Tibial nerve (tissue), 4 donors: ENCODE measurements at regions not wholly inside any gene's neighbourhood (a gene's known extent, or its start where the extent isn't known, plus 50 kb on each side); places are given as distances from the start of the nearest gene placed in this dataset.

Source experiments
- DNase-seq, 2 donors: peaks; one replicate each; pipeline ENCODE4 v3.0.0-alpha.2; 2019; ENCODE audit warnings: low spot score in 2 of 2
- H3K27ac ChIP-seq, 4 donors: fragments of 200-600 bp; sonication (generic) in 3 of 4; one replicate each; pipeline ENCODE4 v1.5.1; 2017 to 2019; ENCODE audit warnings: mild to moderate bottlenecking in 1 of 4
- H3K27me3 ChIP-seq, 2 donors: fragments of 200-600 bp; sonication (generic) in 1 of 2; one replicate each; pipeline versions ENCODE4 v1.5.1 to v1.6.0; 2017 to 2019
- H3K36me3 ChIP-seq, 3 donors: fragments of 200-600 bp; sonication (generic); one replicate each; pipeline ENCODE4 v1.5.1; 2018 to 2019
- H3K4me1 ChIP-seq, 4 donors: fragments of 200-600 bp; sonication (generic) in 3 of 4; one replicate each; pipeline ENCODE4 v1.5.1; 2017 to 2019
- H3K4me3 ChIP-seq, 4 donors: fragments of 200-600 bp; sonication (generic) in 3 of 4; one replicate each; pipeline ENCODE4 v1.5.1; 2017 to 2019; ENCODE audit warnings: mild to moderate bottlenecking in 1 of 4, moderate library complexity in 1 of 4
- H3K9me3 ChIP-seq, 4 donors: fragments of 200-600 bp; sonication (generic) in 3 of 4; one replicate each; pipeline ENCODE4 v1.5.1; 2017 to 2019
- EP300 ChIP-seq, 2 donors: sonication (generic); formaldehyde crosslinking; IDR thresholded peaks; one replicate each; pipeline ENCODE4 v1.6.1; 2017; ENCODE audit warnings: antibody characterized with exemption in 2 of 2, mild to moderate bottlenecking in 1 of 2
- POLR2A ChIP-seq, 2 donors: fragments of 450-650 bp; IDR thresholded peaks; one replicate each; pipeline ENCODE4 v1.6.1; 2017; ENCODE audit warnings: antibody characterized with exemption in 2 of 2, mild to moderate bottlenecking in 2 of 2, moderate library complexity in 2 of 2
- WGBS, 2 donors: methylation state at CpG; one replicate each; pipeline ENCODE4 v1.1.5; 2018; 5-methylcytosine and 5-hydroxymethylcytosine counted together
- TF ChIP-seq, protein P1 (sequence below), 5 experiments: fragments of 200-600 bp in 3 of 5; fragments of 450-650 bp in 2 of 5; sonication (generic) in 3 of 5; IDR thresholded peaks; one replicate each; pipeline ENCODE4 v1.5.1; 2016 to 2019; ENCODE audit warnings: antibody characterized with exemption in 5 of 5, mild to moderate bottlenecking in 3 of 5, moderate library complexity in 2 of 5

DNA sequence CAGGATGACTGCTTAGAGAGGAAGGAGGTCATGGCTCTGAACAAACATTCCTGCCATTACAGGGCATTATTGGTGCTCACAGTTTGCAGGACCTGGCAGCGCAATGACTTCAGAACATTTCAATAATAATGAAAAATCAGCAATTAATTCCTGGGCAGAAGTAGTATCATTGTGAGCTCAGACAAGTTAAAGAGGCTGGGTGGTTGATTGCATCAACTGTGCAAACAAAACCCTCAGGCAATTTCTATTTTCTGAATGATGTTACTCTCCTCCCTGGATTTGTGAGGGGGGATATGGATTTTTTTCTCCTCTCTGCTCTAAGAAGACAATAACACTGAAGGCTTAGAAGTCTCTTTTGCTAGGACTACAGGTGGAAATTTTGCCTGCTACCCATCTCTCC is 168.1 kb upstream of the TACR1 start:
- Histone ChIP-seq H3K9me3 (peaks cover 0 to 14% (median 3%) of the 10 kb centered on the region in 4 donors), H3K27ac (no peak overlapping the region), H3K27me3 (no peaks in the 10 kb centered on the region), H3K36me3 (no peaks in the 10 kb centered on the region), H3K4me1 (no peaks in the 10 kb centered on the region), H3K4me3 (no peak overlapping the region)
- DNase-seq, result no peak
- WGBS, 2 donors, result 39 to 89% methylated on average over 1 of the region's 1 CpG
- TF ChIP-seq, protein P1, sequence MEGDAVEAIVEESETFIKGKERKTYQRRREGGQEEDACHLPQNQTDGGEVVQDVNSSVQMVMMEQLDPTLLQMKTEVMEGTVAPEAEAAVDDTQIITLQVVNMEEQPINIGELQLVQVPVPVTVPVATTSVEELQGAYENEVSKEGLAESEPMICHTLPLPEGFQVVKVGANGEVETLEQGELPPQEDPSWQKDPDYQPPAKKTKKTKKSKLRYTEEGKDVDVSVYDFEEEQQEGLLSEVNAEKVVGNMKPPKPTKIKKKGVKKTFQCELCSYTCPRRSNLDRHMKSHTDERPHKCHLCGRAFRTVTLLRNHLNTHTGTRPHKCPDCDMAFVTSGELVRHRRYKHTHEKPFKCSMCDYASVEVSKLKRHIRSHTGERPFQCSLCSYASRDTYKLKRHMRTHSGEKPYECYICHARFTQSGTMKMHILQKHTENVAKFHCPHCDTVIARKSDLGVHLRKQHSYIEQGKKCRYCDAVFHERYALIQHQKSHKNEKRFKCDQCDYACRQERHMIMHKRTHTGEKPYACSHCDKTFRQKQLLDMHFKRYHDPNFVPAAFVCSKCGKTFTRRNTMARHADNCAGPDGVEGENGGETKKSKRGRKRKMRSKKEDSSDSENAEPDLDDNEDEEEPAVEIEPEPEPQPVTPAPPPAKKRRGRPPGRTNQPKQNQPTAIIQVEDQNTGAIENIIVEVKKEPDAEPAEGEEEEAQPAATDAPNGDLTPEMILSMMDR (IDR thresholded peaks at IDR 0.05), result no peak
- TF ChIP-seq POLR2A (IDR thresholded peaks at IDR 0.05) (no peak), EP300 (IDR thresholded peaks at IDR 0.05) (no peak)

DNA sequence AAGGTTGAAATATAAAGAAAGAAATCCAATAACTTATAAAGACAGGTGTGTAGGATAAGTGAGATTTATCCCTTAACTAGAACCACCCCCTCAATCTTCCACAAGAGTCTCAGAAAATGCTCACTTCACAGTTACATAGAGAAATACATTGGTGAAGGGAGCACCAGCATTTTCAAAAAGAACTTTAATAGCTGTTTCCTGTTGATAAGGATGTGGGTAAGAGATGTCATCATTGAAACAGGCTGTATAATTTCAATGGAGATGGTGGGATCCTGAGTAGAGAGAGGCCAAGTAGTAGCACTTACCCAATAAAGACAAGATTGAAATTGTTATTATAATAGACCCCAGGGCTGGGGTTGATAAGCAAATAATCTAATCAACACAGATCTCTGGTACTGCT is 162.2 kb upstream of the TACR1 start:
- H3K4me3 ChIP-seq, result no peak overlapping the region
- no peak overlapping the region for H3K27ac ChIP-seq
- H3K27me3 ChIP-seq, result no peaks in the 10 kb centered on the region
- no peaks in the 10 kb centered on the region for H3K9me3 ChIP-seq
- no peaks in the 10 kb centered on the region for H3K4me1 ChIP-seq
- TF ChIP-seq EP300 (IDR thresholded peaks at IDR 0.05), result no peak
- TF ChIP-seq, protein P1 (IDR thresholded peaks at IDR 0.05), result no peak
- TF ChIP-seq POLR2A (IDR thresholded peaks at IDR 0.05), result no peak
- no peaks in the 10 kb centered on the region for H3K36me3 ChIP-seq
- no peak for DNase-seq

DNA sequence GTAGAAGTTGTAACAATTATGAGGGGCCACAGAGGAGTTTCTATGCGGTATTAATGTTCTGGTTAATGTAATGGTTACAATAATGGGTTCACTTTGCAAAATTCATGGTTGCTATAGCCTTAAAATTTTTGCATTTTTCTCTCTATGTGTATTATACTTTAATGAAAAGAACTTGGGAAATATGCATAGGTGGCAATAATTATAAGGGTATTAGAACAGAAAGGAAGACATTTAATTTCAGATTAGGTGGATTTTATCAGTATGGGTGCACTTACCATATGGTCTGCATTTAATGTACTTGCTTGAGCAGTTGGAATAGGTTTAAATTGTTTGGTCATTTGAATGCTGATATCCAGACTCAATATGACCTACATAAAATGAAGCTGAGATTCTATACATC is 161.6 kb upstream of the TACR1 start:
- DNase-seq, result no peak
- Histone ChIP-seq H3K9me3 (no peaks in the 10 kb centered on the region), H3K36me3 (no peaks in the 10 kb centered on the region), H3K4me3 (no peak overlapping the region), H3K27me3 (no peaks in the 10 kb centered on the region), H3K4me1 (no peaks in the 10 kb centered on the region), H3K27ac (no peak overlapping the region)
- WGBS, 2 donors, result 76 to 93% methylated on average over 1 of the region's 1 CpG
- TF ChIP-seq EP300 (IDR thresholded peaks at IDR 0.05) (no peak), POLR2A (IDR thresholded peaks at IDR 0.05) (no peak)
- TF ChIP-seq, protein P1 (IDR thresholded peaks at IDR 0.05), result no peak

DNA sequence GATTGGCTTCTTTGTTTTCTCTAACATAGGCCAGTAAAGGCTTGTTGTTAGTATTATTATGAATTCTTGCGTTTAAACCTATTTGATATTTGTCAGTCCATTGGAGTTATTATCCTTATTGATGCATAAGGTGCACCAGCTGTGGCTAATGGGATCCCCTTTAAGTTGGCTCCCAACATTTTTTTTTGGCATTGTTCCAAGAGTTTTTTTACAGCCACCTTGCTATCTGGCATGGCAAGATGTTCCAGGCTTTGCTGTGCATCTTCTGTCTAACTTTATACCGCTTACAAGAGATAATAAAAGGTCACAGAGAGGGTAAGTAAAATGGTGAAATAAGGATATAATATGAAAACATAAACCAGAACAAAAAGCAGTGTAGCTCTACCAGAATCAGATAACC is 157.5 kb upstream of the TACR1 start:
- Histone ChIP-seq H3K4me1 (no peaks in the 10 kb centered on the region), H3K4me3 (no peak overlapping the region), H3K36me3 (no peaks in the 10 kb centered on the region), H3K9me3 (no peaks in the 10 kb centered on the region), H3K27me3 (no peaks in the 10 kb centered on the region), H3K27ac (no peak overlapping the region)
- DNase-seq, result no peak
- WGBS, 2 donors, result 46 to 95% methylated on average over 2 of the region's 2 CpGs
- TF ChIP-seq, protein P1 (IDR thresholded peaks at IDR 0.05), result no peak
- TF ChIP-seq EP300 (IDR thresholded peaks at IDR 0.05), result no peak

DNA sequence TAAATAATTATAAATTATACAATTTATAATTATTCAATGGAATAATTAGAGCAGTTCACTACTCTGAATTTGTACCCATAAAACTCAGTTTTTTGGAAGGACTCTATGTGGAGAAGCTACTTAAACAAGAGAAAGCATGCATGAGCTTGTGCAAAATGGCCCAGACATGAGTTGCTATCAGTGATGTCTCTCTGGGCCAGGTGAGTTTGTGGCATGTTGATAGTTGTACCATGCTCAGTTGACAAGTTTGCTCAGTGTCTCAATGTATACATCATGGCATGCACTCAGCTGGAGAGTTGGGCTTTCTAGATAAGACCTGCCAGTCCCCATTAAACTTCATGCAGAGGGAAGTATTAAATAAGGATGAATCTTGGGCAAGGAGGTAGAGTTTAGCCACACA is 153.8 kb upstream of the TACR1 start:
- Histone ChIP-seq H3K4me1 (no peaks in the 10 kb centered on the region), H3K9me3 (no peaks in the 10 kb centered on the region), H3K27me3 (no peaks in the 10 kb centered on the region), H3K4me3 (no peak overlapping the region), H3K27ac (no peak overlapping the region), H3K36me3 (no peaks in the 10 kb centered on the region)
- DNase-seq, result no peak
- TF ChIP-seq EP300 (IDR thresholded peaks at IDR 0.05) (no peak), POLR2A (IDR thresholded peaks at IDR 0.05) (no peak)
- TF ChIP-seq, protein P1 (IDR thresholded peaks at IDR 0.05), result no peak
